NCI-H1092 (cell line): ENCODE measurements at regions not wholly inside any gene's neighbourhood (a gene's known extent, or its start where the extent isn't known, plus 50 kb on each side); places are given as distances from the start of the nearest gene placed in this dataset.

ENCODE experiments used
- DNase-seq: peaks from one replicate; lab custom pipeline; 2025; lab: John Stamatoyannopoulos, UW

DNA sequence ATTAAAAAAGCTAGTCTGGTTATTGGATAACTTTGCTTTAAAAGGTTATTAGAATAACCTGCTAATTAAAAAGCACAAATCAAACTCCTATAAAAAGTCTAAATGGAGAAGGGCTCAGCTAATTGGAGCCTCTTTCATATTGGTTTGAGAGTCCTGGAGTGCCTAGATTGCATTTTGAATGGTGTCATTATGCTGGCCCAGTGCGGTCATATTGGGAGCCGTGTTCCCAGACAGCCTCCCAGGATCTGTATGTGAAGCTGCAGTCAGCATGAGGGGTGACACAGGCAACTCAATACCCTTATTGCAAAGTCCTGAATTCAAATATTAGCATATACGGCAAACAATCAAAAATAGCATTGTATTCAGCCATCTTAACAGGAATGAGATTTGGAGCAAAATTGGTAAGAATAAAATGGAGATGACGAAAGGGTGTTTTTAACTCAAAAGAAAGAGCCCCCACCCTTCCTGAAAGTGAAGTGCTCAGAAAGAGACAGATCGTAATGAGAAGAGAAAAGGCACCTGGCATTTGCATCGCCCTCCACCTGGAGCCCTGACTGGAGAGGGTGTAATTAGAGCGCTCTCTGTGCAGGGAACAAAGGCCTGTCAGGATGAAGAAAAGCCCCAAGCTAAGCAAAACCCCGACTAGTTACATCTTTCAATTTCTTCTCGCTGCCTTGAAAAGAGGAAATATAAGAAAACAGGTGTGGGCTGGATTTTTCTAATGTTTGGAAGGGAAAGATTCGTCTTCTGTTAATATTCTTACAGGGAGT is 621.0 kb upstream of the ADAMTS16 start:
- DNase-seq = no peak

DNA sequence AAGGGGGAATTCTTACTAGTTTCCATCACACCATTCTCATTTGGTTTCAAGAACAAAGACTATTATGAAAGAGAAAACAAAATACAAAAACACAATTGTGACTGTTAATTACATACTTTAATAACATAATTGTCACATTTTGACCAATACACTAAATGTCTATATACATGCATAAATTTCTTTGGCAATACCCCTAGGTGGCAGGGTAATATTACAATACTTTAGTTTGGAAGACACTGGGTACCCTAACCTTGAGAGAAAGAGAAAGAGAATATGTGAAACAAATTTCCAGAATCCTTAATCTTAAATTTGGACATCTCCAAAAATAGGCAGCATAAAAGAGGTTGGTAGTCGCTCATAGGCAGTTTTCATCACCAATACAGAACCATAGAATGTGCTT is 619.6 kb upstream of the ADAMTS16 start:
- DNase-seq = no peak

- DNase-seq = no peak
These were observed 617.1 kb upstream of the ADAMTS16 start for GRCh38 chr5:4523038-4523437.

DNA sequence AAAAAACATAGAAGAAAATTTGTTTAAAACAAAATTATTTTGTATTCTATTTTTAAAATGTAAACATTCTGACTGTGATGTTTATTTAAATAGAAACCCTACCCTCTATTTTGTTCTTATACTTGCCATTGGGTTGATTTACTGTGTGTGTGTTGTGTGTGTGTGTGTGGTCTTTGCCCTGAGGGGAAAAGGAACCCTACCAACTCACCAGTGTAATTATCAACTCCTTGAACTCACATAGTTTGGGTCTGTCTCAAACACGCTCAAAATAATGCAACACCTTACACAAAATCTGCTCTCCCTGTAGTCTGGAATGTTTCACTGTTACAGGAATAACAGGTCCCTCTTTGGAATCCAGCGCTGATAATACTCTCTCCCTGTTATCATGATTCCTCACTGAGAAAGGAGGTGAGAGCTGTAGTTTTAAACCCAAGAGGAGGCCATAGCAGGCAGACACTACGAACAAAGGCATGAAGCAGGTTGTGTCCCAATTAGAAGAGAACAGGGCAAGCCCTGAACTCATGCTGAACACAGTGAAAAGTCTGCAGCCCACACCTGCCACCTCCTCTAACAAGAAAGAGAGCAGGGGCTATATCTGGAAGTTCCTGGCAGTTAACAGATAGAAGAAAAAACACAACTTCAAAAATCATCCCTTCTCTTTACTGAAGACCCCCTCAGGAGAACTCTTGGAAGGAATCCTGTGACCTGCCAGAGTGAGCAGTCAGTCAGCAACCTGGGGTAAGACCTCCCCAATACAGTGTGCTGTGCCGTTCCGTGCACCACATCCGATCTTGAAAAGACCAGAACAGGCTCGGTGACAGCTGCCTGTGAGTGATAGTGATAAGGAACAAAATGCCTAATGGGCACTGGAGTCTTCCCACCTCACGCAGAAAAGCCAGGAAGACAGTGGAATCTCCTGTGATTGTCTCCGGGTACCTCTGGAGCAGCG is 608.1 kb upstream of the ADAMTS16 start:
- no peak for DNase-seq

GRCh38 chr5:4532705-4533080 is 607.4 kb upstream of the ADAMTS16 start:
- DNase-seq = no peak

DNA sequence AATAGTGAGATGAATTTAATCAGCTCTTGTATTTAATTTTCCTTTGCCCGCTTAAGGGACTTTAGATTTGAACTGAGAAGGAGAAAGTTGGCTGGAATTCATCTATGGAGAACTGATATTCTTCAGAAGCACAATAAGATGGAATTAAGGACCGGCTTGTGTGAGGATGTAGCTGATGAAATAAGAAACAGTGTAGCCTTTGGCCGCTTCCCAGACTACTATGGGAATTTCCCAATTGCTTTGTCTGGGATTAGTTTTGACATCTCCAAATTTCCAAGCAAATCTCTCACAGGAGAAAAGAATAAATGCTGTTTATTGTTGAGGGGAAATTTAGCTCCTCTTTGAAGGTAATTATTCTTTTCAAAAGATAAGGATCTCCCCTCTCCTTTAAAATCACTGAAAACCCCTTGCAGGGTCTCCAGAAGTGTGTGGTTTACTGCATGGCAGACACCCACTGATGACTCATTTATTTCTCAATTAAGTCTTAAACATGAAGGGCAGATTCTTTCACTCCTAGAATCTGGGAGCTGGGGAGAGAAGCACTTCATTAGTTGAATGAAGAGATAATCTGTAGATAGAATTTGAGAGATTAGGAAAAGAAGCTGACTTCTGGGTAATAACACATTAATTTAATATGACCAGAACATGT is 606.5 kb upstream of the ADAMTS16 start:
- DNase-seq = no peak

GRCh38 chr5:4537489-4537888 is 602.6 kb upstream of the ADAMTS16 start:
- DNase-seq = no peak

- DNase-seq = no peak
These were observed 599.6 kb upstream of the ADAMTS16 start for GRCh38 chr5:4540375-4541173.

DNA sequence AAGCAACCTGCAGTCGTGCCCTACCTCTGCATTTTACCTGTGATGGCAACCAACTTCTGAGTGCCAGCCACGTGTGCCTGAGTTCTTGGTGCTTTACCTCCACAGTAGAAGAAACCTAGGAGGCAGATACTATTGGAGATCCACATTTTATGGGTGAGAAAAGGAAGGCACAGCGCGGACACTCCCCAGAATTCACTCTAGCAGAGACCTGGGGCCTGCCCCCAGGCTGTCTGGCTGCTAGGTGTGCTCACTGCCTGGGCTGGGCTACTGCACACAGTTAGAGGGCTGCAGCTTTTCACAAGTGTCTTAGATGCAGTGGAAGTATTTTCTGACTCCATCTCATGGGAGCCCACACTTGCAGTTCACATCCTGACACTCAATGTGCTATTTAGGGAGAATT is 598.8 kb upstream of the ADAMTS16 start:
- DNase-seq = no peak

GRCh38 chr5:4542145-4542778 is 597.9 kb upstream of the ADAMTS16 start:
- DNase-seq = no peak

DNA sequence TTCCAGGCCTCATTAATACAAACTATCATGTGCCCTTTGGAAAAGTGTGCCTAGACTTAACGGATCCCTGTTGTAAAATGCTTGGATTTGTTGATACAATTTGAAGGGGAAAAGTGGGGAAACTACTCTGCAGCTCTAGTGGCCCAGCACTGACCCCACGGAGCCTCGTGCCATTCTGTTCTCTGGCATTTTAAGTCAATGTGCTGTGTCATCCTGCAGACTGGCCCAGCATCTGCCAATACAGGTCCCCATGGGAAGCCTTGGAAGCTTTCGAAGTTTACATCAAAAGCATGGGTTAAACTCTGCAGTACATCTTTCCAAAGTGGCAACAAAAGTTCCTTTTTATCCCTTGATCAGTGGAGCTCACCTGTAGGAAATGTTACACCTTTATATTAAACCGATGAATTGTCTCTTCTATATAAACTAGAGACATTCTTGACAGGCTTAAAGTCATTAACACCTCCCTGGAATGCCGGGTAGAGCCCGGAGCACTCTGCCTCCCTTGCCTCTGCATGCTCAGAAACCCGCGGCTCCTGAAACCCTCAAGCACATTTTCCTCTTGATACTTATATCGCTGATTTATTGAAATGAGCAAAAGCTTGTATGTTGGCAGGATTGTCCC is 596.0 kb upstream of the ADAMTS16 start:
- no peak for DNase-seq

GRCh38 chr5:4547547-4547946 is 592.6 kb upstream of the ADAMTS16 start:
- no peak for DNase-seq

- DNase-seq = no peak
These were observed 591.8 kb upstream of the ADAMTS16 start for GRCh38 chr5:4548341-4548740.

GRCh38 chr5:4549351-4549750 is 590.8 kb upstream of the ADAMTS16 start:
- DNase-seq = no peak

DNA sequence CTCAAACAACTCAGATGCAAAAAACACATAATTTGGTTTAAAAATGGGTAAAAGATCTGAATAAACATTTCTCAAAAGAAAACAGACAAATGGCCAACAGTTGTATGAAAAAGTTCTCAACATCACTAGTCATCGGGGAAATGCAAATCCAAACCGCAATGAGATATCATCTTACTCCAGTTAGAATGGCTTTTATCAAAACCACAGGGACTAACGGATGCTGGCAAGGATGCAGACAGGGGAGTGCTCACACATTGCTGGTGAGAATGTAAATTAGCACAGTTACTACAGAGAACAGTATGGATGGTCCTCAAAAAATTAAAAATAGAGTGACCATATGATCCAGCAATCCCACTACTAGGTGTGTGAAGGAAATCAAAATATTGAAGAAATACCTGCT is 589.1 kb upstream of the ADAMTS16 start:
- no peak for DNase-seq

DNA sequence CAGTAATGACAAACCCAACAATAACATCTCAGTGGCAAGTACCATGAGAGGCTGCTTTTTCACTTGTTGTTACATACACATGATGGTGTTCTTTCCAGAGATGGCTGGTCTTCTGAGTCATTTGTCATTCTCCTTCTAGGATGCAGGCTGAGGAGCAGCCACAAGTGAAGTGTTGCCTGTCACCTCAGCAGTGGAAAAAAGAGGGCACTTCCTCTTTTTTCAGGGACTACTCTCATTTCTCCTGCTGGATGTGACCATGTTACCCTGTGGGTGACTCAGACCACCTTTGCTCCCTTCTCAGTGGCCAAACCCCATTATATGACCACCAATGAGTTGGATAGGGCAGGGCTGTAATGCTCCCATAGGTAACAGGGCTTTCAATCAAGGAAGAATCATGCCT is 587.0 kb upstream of the ADAMTS16 start:
- no peak for DNase-seq

DNA sequence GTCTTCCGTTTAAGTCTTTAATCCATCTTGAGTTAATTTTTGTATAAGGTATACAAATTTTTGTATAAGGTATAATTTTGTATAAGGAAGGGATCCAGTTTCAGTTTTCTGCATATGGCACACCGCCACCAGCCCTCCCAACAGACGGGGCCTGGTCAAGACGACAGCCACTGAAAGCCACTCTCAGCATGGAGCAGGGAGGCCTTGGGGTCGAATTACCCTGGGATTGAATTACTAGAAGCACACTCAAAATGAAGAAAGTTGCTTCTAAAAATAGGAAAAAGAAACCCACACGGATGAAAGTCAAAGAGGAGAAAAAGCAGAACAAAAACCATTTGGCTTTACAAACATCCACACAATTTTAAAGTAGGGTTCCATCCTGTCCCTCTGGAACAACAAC is 586.2 kb upstream of the ADAMTS16 start:
- no peak for DNase-seq

- no peak for DNase-seq
These were observed 584.3 kb upstream of the ADAMTS16 start for GRCh38 chr5:4555725-4556285.

DNA sequence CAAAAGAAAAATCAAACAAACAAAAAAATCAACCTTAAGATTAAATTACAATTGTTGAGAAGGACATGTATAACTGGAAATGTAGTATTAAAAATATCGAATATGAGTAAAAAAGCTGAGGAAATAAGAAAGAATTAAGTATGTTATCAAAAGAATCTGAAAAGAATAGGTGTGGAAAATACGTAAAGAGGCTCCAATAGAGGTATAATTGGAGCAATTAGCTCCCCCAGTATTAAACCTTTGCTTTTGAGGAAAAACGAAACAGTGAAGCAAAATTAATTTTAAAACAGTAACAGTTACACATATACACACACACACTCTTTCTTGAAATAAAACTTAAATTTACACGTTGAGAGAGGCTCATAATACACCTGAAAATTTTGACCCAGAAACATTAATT is 578.7 kb upstream of the ADAMTS16 start:
- DNase-seq = no peak

- DNase-seq = no peak
These were observed 576.7 kb upstream of the ADAMTS16 start for GRCh38 chr5:4563400-4563799.
